Activated gamma-delta T cell treated with anti-CD3 and anti-CD28 coated beads, Interleukin-2, amount 50 U/mL, for 16 hours (primary cell): ENCODE measurements at regions not wholly inside any gene's neighbourhood (a gene's known extent, or its start where the extent isn't known, plus 50 kb on each side); places are given as distances from the start of the nearest gene placed in this dataset.
"Not testable (repeated sequence)": the region's sequence is repeated elsewhere in the genome, so short reads cannot be mapped to it uniquely, and the experiment has no call there.

Experiments
- DNase-seq: peaks from one replicate; pipeline ENCODE4 v3.0.0-alpha.2; 2020; ENCODE audit warnings: low read depth

DNA sequence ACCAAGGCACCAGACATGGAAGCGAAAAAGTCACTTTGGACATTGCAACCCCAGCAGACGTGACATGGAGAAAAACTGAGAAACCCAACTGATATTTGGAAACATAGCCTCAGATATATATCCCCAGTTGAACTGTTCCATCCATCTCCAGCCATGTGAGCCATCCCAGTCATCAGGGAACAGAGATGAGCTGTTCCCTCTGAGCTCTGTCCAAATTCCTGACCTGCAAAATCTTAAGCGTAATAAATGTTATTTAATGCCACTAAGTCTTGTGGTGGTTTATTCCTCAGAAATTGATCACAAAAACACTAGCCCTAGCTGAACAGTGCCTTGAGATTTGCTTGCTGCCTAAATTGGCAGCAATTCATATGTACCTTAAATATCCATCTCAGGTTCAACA is 182.8 kb downstream of the NRP2 start:
- DNase-seq: no peak

DNA sequence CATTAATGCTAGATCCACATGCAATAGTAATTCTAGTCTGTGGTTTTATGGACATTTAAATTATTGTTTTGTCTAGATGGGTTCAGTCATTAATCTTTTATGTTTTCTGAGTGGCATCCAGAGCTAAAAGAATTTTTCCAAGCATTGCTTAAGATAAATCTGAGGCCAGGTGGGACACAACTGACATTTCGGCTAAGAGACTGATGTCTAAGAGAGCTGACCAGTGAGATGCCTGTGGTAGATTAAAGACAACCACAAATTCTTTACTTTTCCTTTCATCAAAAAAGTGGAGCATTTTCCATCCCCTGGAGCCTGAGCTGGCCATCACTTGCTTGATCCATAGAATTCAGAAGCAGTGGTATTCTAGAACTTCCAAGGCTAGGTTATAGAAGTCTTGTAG is 182.2 kb downstream of the NRP2 start:
- DNase-seq: no peak

DNA sequence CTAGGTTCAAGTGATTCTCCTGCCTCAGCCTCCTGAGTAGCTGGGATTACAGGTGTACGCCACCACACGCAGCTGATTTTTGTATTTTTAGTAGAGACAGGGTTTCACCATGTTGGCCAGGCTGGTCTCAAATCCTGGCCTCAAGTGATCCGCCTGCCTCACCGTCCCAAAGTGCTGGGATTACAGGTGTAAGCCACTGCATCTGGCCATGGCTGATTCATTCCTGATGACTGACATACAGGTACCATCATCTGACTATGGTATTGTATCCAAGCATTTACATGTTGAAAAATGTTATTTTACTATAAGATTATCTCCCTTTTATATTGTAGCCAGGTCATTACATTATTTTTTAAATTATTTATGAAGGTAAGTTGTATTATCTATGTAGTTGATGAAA is 180.5 kb downstream of the NRP2 start:
- not testable (repeated sequence) for DNase-seq

DNA sequence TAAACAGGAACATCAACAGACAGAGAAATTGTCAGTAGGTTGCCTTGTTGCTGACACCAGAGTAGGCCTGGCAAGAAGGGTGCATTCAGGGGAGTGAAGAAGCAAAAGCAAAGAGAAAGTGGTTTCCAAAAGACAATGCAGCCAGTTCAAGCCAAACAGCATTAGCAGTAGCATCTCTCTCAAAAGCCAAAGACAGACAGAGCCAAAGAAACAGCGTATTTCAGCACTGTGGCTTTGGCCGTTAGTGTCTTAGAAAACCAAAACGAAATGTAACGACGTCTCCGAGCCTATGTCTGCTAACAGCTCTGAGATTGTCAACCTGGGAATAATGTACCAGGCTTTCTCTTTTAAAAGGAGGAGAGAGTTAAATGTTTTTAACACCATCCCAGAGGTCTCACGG is 178.6 kb downstream of the NRP2 start:
- no peak for DNase-seq

DNA sequence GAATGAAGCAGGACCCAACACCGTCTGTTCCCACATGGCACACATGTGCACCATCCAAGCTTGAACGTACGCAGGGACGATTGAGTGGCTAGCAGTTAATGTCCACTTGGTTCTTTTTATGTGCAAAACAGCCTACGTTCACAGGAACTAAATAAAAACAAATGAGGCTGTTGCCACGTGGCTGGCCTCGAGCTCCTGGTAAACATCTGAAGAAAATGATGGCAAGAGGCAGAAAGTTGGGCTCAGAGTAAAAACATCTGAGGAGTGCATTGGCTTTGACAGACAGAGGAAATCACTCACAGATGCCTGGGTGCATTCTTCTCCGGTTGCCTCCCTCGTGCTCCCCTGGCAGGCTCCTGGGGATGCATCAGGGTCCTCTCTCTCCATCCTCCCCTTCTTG is 177.9 kb downstream of the NRP2 start:
- no peak for DNase-seq

DNA sequence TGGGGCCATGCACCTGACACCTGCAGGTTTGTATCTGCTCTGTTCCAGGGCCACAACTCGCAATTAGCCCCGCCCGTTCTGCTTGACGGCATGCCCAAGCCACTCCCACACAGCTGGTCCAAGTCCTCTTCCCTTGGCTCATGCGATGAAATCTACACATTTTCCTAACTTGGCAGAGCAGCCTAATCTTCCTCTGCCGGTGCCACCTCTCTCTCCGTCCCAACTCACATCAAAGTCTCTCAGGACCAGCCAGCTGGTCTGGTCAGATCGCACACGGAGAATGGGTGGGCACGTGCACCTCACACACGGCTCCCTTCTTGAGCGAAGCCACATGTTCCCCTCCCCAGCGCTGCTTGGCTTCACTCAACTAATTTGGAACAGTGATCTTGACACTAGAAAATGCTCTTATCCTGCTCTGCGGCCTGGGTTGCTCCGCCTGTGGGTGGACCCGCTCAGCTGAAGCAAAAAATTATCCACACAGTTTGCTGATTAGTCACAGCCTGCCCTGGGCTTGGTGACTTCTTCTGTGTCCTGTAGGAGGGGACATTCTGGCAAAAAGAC is 176.7 kb downstream of the NRP2 start:
- DNase-seq: no peak

DNA sequence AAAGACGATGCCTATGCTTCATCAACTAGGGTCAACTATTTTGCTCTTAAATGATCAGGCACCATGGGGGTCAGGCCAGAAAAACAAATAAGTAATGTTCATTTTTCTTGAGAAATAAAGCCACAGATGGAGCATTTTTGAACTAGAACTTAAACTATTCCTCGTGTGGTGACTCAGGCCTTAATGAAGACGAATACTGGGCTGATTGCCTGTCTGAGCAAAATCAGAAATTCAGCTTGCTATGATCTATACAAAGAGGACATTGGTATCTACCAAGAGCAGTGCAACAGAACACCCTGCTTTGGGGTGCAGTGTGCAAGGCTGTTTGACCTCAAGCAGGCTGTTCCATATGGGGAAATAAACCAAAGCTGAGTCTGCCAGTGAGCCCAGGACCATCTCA is 176.0 kb downstream of the NRP2 start:
- no peak for DNase-seq

DNA sequence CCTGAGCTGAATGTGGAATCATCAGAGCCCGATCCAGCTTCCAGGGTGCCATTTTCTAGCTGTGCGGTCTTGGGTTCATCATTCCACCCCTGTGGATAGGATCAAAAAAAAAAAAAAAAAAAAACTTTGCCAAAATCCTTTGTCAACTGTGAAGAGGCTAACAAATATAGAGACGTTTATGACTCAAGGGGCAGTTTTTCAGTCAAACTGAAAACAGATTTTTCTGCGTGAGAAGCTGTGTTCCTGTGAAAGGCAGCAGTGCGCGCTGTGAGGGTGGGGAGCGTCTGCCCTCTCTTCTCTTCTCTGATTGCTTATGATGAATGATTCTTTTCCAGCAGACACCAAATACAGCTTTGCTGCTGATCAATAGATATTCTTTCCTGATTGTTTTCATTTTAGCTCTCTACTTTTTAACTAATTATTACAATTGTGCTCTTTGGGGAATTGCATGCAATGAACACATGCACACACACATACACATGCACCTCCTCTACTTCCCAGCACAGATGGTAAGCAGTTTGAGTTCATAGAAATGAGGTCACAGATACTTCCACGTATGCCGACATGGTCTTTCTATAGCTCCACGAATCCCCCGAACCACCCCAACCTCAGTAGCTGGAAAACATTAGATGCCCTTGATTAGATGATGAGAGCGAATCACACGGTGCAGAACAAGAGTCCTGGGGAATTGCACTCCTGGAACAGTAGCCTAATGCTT is 175.4 kb downstream of the NRP2 start:
- no peak for DNase-seq

DNA sequence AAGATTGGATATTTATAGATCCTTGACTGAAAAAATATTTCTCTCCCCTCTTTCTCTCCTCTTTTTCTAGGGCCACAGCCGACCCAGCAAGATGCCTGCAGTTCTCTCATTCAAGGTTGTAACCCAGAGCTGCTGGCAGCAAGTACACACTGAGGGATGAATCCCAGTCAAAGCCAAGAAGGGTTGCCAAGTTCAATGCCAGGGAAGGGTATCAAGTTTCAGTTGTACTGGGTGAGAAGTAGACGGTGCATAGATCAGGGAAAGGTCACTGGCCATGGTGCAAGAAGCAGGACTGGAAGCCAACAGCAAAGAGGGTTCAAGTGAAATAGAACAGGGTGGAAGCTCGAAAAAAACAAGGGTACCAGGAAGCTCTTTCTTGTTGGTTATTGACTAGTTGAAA is 170.2 kb downstream of the NRP2 start:
- DNase-seq: no peak

DNA sequence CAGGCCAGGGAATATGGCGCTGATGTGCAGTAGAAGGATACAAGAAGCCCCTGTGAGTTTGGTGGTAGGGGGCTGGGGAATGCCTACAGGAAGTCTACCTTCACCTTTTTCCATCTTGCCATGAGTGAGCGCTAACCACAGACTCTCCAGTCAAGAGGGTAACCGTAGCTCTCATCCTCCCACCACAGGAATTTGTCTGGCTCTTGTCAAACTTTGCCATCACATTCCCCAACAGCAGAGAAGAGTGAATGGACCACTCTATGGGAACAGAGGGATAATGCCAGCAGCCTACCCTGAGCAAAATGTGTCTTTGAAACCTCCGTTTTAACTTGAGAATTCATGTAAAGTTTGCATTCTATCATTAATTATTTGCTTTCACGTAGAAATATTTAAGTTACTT is 168.3 kb downstream of the NRP2 start:
- DNase-seq: no peak

DNA sequence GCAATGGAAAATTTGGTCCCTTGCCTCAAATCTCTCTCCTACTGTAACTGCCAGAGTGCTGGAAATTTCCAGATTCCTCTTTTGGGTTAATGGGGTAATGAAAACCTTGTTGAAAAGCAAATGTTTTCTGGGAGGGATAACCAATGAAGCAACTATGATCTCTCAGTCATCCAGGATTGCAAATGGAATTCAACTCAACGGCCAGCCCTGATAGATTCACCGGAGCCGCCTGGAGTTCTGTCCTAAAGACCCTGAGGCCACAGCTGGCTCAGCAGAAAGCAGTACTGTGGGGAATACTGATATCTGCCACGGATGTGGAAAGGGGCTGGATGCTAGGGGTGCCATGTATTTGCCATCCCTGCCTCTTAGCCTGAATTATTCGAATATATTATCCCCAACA is 167.8 kb downstream of the NRP2 start:
- no peak for DNase-seq

DNA sequence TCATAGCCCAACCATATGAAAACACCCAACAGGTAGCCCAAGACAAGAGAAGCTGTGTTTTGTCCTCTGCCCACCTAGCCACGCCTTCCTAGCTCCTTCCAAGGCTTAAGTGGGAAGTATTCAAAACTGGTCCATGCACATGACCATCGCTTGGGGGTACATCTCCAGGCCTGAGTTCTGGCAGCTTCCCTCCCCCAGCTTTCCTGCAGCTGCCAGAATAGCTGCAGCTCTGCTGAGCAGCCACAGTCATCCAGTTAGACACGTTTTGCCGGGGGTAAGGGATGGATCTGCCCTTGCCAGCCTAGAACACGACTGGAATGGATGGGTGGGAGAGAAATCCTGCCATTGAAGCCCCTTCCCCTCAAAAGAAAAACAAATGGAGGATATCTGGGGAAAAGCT is 166.8 kb downstream of the NRP2 start:
- no peak for DNase-seq

DNA sequence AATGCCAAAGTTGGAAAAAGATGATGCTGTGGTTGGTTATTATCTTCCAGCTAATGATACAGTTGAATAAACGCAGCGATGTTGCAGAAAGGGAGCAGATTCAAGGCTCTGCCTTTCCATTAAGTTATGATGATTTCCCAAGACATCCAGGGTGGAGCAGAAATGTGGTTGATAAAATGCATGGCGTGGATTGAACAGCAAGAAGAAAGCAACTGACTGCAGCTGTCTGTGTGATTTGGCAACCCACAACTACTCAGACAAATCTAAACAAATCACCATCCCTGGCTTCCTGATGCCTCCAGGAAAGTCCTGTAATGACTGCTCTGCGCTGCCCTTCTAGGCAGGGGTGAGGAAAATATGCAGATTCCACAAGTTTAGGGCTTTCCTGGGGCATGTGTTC is 166.3 kb downstream of the NRP2 start:
- DNase-seq: no peak
